Testis (tissue), 2 donors: ENCODE measurements at regions not wholly inside any gene's neighbourhood (a gene's known extent, or its start where the extent isn't known, plus 50 kb on each side); places are given as distances from the start of the nearest gene placed in this dataset.

ENCODE experiments used
- POLR2A ChIP-seq: fragments of 450-650 bp; IDR thresholded peaks from one replicate; pipeline ENCODE4 v1.6.1; 2017; ENCODE audit warnings: antibody characterized with exemption, mild to moderate bottlenecking, moderate library complexity
- TF ChIP-seq, protein P1 (sequence below), 3 experiments: fragments of 450-650 bp in 2 of 3; fragments of 200-600 bp in 1 of 3; sonication (generic) in 1 of 3; IDR thresholded peaks; one replicate each; pipeline ENCODE4 v1.5.1; 2016 to 2019; ENCODE audit warnings: antibody characterized with exemption in 3 of 3, mild to moderate bottlenecking in 2 of 3, moderate library complexity in 1 of 3

DNA sequence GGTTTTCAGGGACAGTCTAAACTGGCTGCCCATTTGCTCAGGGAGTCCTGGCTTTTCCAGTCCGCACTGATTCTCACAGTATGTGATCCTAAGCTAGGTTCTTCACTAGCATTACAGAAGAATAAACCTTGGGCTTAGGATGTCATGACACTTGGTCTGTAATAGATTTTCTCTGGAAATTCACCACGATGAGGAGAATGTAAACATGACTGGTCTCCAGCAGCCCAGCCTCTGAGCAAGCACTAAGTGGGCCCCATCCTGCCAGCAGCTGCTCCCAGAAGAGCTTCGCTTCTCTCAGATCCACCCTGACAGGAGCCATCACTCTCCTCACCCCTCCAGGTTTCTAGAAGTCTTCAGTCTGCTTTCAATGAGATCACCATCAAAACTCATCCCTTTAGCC, 103.7 kb upstream of the ZPBP start:
- TF ChIP-seq, protein P1, sequence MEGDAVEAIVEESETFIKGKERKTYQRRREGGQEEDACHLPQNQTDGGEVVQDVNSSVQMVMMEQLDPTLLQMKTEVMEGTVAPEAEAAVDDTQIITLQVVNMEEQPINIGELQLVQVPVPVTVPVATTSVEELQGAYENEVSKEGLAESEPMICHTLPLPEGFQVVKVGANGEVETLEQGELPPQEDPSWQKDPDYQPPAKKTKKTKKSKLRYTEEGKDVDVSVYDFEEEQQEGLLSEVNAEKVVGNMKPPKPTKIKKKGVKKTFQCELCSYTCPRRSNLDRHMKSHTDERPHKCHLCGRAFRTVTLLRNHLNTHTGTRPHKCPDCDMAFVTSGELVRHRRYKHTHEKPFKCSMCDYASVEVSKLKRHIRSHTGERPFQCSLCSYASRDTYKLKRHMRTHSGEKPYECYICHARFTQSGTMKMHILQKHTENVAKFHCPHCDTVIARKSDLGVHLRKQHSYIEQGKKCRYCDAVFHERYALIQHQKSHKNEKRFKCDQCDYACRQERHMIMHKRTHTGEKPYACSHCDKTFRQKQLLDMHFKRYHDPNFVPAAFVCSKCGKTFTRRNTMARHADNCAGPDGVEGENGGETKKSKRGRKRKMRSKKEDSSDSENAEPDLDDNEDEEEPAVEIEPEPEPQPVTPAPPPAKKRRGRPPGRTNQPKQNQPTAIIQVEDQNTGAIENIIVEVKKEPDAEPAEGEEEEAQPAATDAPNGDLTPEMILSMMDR (IDR thresholded peaks at IDR 0.05): no peak
- no peak for TF ChIP-seq POLR2A
